WERI-Rb-1 (cell line): ENCODE measurements at regions not wholly inside any gene's neighbourhood (a gene's known extent, or its start where the extent isn't known, plus 50 kb on each side); places are given as distances from the start of the nearest gene placed in this dataset.

ENCODE experiments used
- DNase-seq: peaks from one replicate; pipeline ENCODE4 v3.0.0-alpha.2; 2020
- H3K27ac ChIP-seq: fragments of 250-450 bp; sonication (Bioruptor Pico); 2 replicates; pipeline ENCODE4 v1.5.1; 2020; ENCODE audit warnings: mild to moderate bottlenecking, moderate library complexity
- H3K27me3 ChIP-seq: fragments of 250-450 bp; sonication (Bioruptor Pico); 2 replicates; pipeline ENCODE4 v1.5.1; 2021; ENCODE audit warnings: mild to moderate bottlenecking, low read depth, moderate library complexity; ENCODE audit not compliant: insufficient read depth, severe bottlenecking
- H3K36me3 ChIP-seq: fragments of 250-450 bp; sonication (Bioruptor Pico); 2 replicates; pipeline ENCODE4 v1.5.1; 2020; ENCODE audit warnings: mild to moderate bottlenecking, moderate library complexity
- H3K4me3 ChIP-seq: 2 replicates; pipeline ENCODE4 v1.5.1; 2011; ENCODE audit warnings: low read depth, mild to moderate bottlenecking, control low read depth, low read length
- H3K9me3 ChIP-seq: fragments of 250-450 bp; sonication (Bioruptor Pico); 2 replicates; pipeline ENCODE4 v1.5.1; 2021; ENCODE audit warnings: mild to moderate bottlenecking, moderate library complexity; ENCODE audit not compliant: severe bottlenecking
- CTCF ChIP-seq: IDR thresholded peaks from 2 replicates; pipeline ENCODE4 v1.5.1; 2011; ENCODE audit warnings: low read depth, mild to moderate bottlenecking, control low read depth, inconsistent platforms, low read length

DNA sequence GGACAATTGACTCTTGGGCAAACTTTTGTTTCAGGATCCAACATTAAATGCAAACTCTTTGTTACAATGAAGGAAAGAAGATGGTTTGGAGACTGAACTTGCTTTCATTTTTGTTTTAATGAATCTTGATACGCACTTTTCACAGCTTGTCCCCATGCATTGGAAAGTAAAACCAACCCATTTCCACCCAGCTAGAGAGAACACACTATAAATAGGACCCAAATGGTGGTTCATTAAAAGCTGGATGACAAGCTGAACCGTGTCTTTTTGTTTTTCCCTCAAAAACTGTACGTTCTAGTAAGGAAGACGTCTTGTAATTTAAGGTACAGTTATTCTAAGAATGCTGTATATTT, 95.3 kb upstream of the EGFL6 start:
- DNase-seq: no peak
- no peaks in the 10 kb centered on the region for H3K9me3 ChIP-seq
- H3K4me3 ChIP-seq: no peak overlapping the region
- TF ChIP-seq CTCF: no peak
- H3K27me3 ChIP-seq: no peaks in the 10 kb centered on the region
- no peak overlapping the region for H3K27ac ChIP-seq
- H3K36me3 ChIP-seq: no peaks in the 10 kb centered on the region

GRCh38 chrX:13473442-13474163, 95.8 kb upstream of the EGFL6 start:
- no peak for TF ChIP-seq CTCF
- H3K27ac ChIP-seq: no peak overlapping the region
- H3K9me3 ChIP-seq: no peaks in the 10 kb centered on the region
- H3K27me3 ChIP-seq: no peaks in the 10 kb centered on the region
- no peak overlapping the region for H3K4me3 ChIP-seq
- H3K36me3 ChIP-seq: no peaks in the 10 kb centered on the region
- no peak for DNase-seq

- no peak for TF ChIP-seq CTCF
- no peak overlapping the region for H3K4me3 ChIP-seq
- DNase-seq: no peak
- no peaks in the 10 kb centered on the region for H3K9me3 ChIP-seq
- H3K36me3 ChIP-seq: no peaks in the 10 kb centered on the region
- no peak overlapping the region for H3K27ac ChIP-seq
- H3K27me3 ChIP-seq: no peaks in the 10 kb centered on the region
These were observed 96.4 kb upstream of the EGFL6 start for GRCh38 chrX:13472975-13473374.

- no peaks in the 10 kb centered on the region for H3K9me3 ChIP-seq
- no peaks in the 10 kb centered on the region for H3K27me3 ChIP-seq
- no peaks in the 10 kb centered on the region for H3K36me3 ChIP-seq
- peak overlapping the region; percentile 74 for H3K27ac ChIP-seq
- peak; percentile 56 for TF ChIP-seq CTCF
- H3K4me3 ChIP-seq: no peak overlapping the region
- peak; percentile 96 for DNase-seq
These were observed 98.1 kb upstream of the EGFL6 start for GRCh38 chrX:13471269-13471668.

DNA sequence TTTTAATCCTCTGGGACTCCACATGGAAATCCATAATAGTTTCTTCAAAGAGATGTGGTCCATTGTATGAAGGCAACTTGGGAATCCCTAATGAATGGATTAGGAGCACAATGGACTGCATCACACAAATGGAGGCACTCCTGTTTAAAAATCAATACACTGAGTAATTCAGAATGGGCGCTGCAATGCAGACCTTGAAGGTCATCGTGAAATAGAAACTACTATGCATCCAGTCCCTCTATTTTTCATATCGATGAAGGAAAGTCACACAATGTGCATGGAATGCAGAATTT, 98.8 kb upstream of the EGFL6 start:
- H3K27me3 ChIP-seq: no peaks in the 10 kb centered on the region
- no peak overlapping the region for H3K4me3 ChIP-seq
- no peaks in the 10 kb centered on the region for H3K36me3 ChIP-seq
- H3K27ac ChIP-seq: peak overlapping the region; percentile 74
- no peak for DNase-seq
- TF ChIP-seq CTCF: no peak
- no peaks in the 10 kb centered on the region for H3K9me3 ChIP-seq
